ENCODE measurements at regions not wholly inside any gene's neighbourhood (a gene's known extent, or its start where the extent isn't known, plus 50 kb on each side); places are given as distances from the start of the nearest gene placed in this dataset.

DNA sequence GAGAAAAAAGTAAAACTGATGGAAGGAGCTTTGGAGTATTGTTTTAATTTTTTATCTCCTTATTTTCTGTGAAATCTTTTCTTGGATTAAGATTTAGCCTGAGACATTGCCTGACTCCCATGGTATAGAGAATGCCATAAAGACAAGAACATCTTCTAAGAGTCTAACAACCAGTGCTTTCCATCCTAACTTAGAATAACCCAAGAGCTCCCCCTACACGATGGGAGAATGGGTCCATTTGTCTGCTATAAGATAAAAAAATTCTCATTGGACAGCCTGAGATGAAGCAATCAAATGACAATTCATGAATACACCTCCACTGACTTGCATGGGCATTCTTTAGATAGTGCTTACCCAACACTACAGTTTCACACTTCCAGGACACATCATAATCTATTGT, 478.1 kb downstream of the TTLL7 start:
- H3K27me3 ChIP-seq, result no peaks in the 10 kb centered on the region
- no peaks in the 10 kb centered on the region for H3K36me3 ChIP-seq
- WGBS, 2 donors, result 41 to 60% methylated on average over 1 of the region's 1 CpG
- TF ChIP-seq, protein P1, sequence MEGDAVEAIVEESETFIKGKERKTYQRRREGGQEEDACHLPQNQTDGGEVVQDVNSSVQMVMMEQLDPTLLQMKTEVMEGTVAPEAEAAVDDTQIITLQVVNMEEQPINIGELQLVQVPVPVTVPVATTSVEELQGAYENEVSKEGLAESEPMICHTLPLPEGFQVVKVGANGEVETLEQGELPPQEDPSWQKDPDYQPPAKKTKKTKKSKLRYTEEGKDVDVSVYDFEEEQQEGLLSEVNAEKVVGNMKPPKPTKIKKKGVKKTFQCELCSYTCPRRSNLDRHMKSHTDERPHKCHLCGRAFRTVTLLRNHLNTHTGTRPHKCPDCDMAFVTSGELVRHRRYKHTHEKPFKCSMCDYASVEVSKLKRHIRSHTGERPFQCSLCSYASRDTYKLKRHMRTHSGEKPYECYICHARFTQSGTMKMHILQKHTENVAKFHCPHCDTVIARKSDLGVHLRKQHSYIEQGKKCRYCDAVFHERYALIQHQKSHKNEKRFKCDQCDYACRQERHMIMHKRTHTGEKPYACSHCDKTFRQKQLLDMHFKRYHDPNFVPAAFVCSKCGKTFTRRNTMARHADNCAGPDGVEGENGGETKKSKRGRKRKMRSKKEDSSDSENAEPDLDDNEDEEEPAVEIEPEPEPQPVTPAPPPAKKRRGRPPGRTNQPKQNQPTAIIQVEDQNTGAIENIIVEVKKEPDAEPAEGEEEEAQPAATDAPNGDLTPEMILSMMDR (IDR thresholded peaks at IDR 0.05), result no peak
- H3K4me3 ChIP-seq, result no peak overlapping the region
- no peak overlapping the region for H3K27ac ChIP-seq
- intact Hi-C loops (cut with DNase I), result no loop called here
- ATAC-seq, result no peak
- no peaks in the 10 kb centered on the region for H3K4me1 ChIP-seq
- H3K9me3 ChIP-seq, result no peaks in the 10 kb centered on the region
- no peak for DNase-seq

DNA sequence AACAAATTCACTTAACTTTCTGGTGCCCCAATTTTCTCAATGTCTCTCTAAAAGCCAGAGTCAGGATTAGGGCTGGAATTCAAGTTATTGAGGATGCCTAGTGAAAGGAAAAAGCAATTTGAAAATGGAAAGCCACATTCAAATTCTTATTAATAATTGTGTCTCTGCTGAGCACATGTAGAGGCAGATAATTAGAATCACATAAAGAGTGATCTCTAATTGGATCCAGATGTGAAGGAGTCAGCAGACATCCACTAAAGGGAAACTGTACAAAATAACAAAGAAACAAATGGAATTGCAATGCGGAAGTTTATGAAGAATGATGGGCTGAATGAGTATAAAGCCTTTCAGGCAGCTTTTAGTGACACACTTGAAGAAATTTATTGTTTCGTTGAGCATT, 482.6 kb downstream of the TTLL7 start:
- no peaks in the 10 kb centered on the region for H3K9me3 ChIP-seq
- WGBS, 2 donors, result 88 to 89% methylated on average over 2 of the region's 2 CpGs

DNA sequence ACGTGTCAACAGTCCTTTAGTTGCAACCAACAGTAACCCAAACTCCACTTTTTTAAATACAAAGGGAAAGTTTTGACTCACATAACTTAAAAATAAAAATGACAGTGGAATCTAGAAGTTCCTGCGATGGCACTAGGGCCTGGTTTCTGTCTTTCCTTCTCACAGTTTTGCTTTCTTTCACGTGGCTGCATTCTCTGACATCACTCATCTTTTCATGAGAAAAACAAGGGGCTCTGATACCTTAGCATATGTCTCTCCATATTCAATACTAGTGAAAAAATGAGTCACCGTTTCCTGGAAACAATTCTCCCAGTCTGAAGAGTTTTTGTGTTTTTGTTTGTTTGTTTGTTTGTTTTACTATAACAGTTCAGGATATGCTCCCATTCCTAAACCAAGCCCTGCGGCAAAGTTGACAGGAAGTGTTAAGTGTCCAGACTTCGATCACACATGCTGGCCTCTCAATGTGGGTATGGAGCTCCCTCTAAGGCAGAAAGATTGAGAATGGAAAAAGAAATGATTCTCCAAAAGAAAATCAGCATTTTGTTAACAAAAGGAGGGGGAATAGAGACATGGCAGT, 483.3 kb downstream of the TTLL7 start:
- intact Hi-C loops (cut with DNase I), result no loop called here

More for the DNA sequence above, 482.6 kb downstream of the TTLL7 start:
- Histone ChIP-seq H3K36me3 (no peaks in the 10 kb centered on the region), H3K27ac (no peak overlapping the region), H3K4me3 (no peak overlapping the region), H3K27me3 (no peaks in the 10 kb centered on the region), H3K4me1 (peaks cover 0 to 20% (median 0%) of the 10 kb centered on the region in 9 donors)
- TF ChIP-seq, protein P1 (IDR thresholded peaks at IDR 0.05), result no peak
- no peak for ATAC-seq
- DNase-seq, result no peak
- intact Hi-C loops (cut with DNase I), result no loop called here

DNA sequence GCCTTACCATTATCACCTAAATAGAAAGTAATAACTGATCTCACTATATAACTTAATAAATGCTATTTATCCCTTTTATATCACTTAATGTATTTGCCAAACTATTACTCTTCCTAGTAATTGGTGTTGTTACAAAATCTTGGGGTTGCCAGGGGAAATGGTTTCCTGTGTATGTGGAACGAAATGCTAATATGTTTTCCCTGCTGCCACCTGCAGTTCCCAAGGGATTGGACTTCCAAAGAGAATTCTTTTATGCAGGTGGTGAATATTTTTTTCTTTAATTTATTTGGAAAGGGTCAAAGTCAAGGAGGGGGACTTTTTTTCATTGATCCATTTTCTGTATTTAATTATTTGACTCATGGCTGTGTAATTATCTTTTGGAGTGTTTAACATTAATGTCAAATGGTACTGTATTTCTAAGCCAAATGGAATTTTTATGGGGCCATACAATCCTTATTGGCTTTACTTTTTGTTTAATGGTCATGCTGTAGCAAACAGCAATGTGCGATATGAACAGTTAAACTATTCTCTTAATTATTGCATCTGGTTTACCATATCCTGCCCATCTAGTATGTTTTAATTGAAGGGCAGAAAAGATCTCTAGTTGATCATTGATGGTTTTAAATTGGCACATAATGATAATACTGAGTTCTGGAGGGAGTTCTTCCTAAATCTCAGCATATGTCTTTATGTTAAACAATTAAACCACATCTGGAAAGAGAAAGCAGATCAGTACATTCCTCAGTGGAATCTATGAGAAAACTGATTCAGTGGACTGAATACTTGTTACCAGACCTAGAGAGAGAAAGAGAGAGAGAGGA, 486.3 kb downstream of the TTLL7 start:
- H3K4me3 ChIP-seq, result no peak overlapping the region
- H3K27ac ChIP-seq, result peak overlapping the region in 1 of 10 donors; percentile 14
- H3K27me3 ChIP-seq, result no peaks in the 10 kb centered on the region
- H3K36me3 ChIP-seq, result no peaks in the 10 kb centered on the region
- intact Hi-C loops (cut with DNase I), result loop anchor here in 1 of 10 donors (5.0 kb wide), 1 partner anchor 130 kb away; no protein-coding TSS in a partner anchor
- 77 to 81% methylated on average over 2 of the region's 2 CpGs for WGBS, 2 donors
- H3K4me1 ChIP-seq, result peaks cover 3 to 58% (median 35%) of the 10 kb centered on the region in 9 donors
- ATAC-seq (no peak), DNase-seq (peak in 1 of 2 donors; percentile 19)
- TF ChIP-seq, protein P1 (IDR thresholded peaks at IDR 0.05), result no peak
- H3K9me3 ChIP-seq, result no peaks in the 10 kb centered on the region

More for the DNA sequence above, 483.3 kb downstream of the TTLL7 start:
- H3K4me3 ChIP-seq, result no peak overlapping the region
- peaks cover 0 to 27% (median 5%) of the 10 kb centered on the region in 9 donors for H3K4me1 ChIP-seq
- DNase-seq (no peak), ATAC-seq (no peak)
- TF ChIP-seq, protein P1 (IDR thresholded peaks at IDR 0.05), result no peak
- H3K9me3 ChIP-seq, result no peaks in the 10 kb centered on the region
- no peaks in the 10 kb centered on the region for H3K36me3 ChIP-seq
- no peaks in the 10 kb centered on the region for H3K27me3 ChIP-seq
- H3K27ac ChIP-seq, result no peak overlapping the region
- WGBS, 2 donors, result 78 to 83% methylated on average over 6 of the region's 6 CpGs
